ENCODE measurements at regions not wholly inside any gene's neighbourhood (a gene's known extent, or its start where the extent isn't known, plus 50 kb on each side); places are given as distances from the start of the nearest gene placed in this dataset.

DNA sequence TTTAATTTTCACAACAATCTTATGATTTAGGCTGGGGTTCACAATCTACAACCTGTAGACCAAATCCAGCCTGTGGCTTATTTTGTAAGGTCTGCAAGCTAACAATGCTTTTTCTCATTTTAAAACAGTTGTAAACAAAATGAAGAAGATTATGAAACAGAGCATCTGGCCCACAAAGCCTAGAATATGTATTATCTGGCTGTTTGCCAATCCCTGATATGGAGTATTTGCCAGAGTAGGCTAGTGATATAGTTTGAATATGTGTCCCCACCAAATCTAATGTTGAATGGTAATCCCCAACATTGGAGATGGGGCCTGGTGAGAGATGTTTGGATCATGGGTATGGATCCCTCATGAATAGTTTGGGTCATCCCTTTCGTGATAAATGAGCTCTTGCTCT lies 201.8 kb downstream of the DHX35 start:
- DNase-seq = no peak

DNA sequence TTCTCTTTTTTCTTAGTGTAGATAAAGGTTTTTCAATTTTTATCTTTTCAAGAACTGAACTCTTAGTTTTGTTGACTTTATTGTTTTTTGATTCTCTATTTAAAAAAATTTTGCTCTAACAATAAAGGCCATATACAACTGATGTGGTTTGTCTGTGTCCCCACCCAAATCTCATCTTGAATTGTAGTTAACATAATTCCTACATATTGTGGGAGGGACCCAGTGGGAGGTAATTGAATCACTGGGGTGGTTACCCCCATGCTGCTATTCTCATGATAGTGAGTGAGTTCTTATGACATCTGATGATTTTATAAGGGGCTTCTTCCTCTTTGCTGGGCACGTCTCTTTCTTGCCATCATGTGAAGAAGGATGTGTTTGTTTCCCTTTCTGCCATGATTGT lies 199.8 kb downstream of the DHX35 start:
- DNase-seq = no peak

GRCh38 chr20:39155971-39156370 lies 193.8 kb downstream of the DHX35 start:
- no peak for DNase-seq

- no peak for DNase-seq
These were observed 190.6 kb downstream of the DHX35 start for GRCh38 chr20:39152742-39153141.

GRCh38 chr20:39152126-39152525 lies 190.0 kb downstream of the DHX35 start:
- no peak for DNase-seq

GRCh38 chr20:39150501-39150900 lies 188.4 kb downstream of the DHX35 start:
- DNase-seq = no peak

- no peak for DNase-seq
These were observed 184.2 kb downstream of the DHX35 start for GRCh38 chr20:39146394-39146793.

DNA sequence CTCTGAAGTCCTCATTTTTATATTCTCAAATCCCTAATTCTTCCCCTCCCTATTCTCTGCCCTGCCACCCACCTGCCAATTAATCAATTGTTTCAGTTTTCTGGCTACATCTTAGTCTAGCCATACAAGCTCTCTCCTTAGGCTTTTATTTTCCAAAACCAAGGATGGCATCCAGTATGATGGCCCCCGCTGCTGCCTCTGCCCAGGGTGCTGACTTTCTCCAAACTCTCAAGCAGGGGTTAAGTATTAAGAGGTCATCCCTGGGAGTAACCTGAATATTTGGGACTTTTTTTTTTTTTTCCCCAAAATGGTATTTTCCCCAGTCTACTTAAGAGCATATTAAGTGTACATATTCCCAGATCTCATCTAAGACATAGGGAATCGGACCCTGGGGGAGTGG lies 183.8 kb downstream of the DHX35 start:
- DNase-seq = no peak

- DNase-seq = no peak
These were observed 182.6 kb downstream of the DHX35 start for GRCh38 chr20:39144757-39145156.

DNA sequence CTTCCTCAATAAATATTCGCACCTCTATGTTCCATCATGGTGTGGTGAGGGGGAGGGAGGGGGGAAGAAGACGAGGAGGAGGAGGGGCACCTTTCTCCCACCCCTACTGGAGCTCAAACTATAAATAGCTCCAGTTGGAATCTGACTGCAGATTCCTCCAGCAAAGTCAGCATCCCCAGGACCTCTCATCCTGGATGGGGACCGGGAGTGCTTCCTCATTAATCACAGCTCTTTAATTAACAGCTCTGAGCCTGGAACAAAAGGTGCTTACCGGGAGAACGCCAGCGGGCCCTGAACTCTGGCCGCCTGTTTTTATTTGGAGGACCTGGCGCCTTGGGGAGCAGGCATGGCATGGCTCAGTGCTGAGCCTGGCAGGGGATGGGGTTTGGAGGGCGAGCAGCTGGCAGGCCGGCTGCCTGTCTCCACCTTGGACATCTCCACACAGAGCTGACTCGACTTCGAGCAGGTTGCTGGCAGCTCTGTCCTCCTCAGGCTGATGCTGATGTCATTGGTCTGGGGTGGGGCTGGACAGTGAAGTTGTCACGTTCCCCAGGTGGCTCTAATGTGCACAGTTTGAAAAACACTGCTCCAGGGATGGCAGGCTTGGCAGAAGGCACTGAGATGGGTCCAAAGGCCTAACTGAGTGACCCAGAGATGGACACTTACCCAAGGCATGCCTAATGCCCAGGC lies 180.4 kb downstream of the DHX35 start:
- DNase-seq = no peak

GRCh38 chr20:39137299-39137698 lies 175.2 kb downstream of the DHX35 start:
- no peak for DNase-seq

GRCh38 chr20:39136798-39137197 lies 174.7 kb downstream of the DHX35 start:
- DNase-seq = no peak

GRCh38 chr20:39135885-39136544 lies 173.9 kb downstream of the DHX35 start:
- DNase-seq = no peak

DNA sequence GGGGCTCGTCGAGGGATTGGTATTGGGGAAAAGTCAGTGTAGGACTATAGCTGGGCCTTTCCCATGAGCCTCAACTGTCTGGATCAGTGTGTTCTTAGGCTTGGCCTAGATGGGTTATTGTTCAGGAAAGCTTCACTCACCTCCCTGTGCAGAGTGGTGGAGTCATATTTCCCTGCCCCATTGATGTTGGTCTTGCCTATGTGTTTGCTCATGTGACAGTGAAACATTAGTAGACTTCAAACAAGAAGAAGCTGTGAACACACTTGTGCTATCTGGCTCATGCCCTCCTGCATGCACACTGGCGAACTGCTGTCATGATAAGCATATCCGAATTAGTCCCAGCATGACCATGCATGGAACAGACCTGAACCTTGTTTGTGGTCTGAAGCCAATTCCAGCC lies 171.1 kb downstream of the DHX35 start:
- DNase-seq = no peak

DNA sequence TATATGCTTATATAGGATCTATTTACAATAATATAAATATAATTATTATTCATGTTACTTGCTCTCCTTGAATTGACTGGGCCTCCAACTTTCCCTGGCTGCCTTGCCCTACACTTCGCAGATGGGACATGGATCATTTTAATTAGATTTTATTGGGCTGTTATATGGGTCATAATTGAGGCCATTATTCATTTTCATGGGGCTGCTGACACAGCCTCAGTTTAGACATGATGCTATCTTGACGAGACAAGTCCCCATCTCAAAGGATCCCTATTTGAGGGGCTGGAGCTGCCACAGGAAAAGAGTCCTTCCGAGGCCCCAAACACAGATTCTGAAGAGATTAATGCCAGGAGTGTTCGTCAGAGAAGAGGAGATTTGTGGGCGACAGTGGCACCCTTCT lies 170.4 kb downstream of the DHX35 start:
- DNase-seq = no peak

DNA sequence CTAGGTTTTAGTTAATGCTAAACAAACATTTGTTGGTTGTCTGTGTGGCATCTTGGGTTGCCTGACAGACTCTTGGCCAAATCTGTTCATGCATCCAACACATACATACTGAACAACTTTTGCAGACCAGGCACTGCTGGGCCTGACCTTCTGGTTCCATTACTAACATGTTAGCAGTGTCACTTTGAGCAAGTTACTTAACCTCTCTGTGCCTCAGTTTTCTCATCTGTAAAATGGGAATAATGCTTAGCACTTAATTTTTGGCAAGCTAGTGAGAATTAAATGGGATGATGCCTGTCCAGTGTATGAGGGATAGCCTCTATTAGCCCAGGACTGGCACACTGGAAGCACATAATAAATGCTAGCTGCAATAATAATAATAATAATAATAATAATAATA lies 169.9 kb downstream of the DHX35 start:
- no peak for DNase-seq

GRCh38 chr20:39130627-39131026 lies 168.5 kb downstream of the DHX35 start:
- DNase-seq = no peak

- DNase-seq = no peak
These were observed 167.4 kb downstream of the DHX35 start for GRCh38 chr20:39129523-39129922.

DNA sequence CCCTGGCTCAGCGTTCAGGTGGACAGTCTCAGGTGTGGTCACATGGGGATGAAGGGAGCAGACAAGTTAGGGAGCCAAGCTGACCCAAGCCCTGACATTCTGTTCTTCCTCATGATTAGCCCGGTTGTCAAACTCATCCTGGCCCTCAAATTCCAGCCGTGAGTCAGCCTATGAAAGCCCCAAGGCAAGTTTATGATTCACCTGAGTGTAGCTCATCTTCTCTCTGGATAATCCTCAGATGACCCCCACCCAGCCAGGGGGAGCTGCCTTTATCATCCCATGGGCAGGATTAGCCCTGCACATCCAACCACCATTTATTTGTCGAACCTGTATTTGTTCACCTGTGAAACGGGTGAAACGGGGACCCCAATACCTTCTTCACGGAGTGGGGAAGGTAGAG lies 161.9 kb downstream of the DHX35 start:
- DNase-seq = no peak

GRCh38 chr20:39123185-39123557 lies 161.0 kb downstream of the DHX35 start:
- no peak for DNase-seq

DNA sequence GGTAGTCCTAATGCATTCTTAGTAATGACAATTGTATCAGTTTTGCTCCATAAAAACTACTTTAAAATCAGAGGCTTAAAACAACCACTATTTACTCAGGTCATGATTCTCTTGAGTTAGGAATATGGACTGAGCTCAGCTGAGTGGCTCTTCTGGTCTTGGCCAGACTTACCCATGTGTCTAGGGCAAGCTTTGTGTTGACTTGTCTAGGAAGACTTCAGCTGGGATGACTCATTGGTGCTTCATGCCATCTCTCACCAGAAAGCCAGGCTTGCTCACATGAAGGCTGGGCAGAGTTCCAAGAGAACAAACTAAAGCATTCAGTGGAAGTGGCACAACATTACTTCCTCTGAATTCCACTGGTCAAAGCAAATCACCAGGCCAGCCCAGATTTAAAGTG lies 155.3 kb downstream of the DHX35 start:
- no peak for DNase-seq

DNA sequence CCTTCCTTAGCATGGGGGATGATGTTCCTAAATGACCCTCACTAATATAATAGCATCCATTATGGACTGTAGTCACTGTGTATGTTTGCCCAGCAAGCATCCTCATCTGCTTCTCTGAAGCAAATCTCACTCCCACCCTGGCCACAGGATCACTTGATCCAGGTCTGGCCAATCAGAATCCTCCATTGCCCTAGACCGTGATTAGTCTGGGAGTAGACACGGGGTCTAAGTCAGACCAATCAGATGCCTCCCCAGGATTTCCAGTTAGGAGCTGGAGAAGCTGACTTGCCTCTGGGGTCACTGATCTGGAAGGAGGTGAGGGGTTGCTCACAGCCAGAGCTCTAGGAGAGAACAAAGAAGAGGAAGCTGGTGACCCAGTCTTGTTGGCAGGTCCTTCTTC lies 153.9 kb downstream of the DHX35 start:
- no peak for DNase-seq

DNA sequence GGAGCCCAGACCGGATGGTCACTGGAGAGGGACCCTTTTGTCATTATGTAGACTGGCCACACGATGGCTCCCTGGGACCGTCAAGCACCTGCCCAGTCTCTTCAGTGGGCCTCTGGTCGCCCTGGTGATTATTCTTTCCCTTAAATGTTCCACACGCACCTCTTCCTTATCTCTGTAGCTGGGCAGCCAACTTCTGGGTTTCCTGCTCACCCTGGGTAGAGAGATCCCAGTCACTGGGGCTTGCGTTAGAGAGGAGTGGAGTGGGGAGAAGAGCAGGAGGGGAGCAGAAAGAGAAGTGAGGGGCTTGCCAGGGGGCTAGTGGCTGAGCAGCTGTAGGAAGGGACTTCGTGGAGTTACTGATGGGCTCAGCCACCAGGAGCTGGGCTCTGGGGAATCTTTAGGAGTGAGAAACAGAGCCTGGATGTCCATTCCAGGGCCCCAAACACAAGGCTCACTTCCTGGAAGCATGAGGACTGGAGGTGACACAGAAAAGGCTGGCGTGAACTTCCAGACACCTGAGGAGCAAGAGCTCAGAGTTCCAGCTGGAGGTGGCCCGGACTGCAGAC lies 150.1 kb downstream of the DHX35 start:
- DNase-seq = no peak

GRCh38 chr20:39111359-39112177 lies 149.4 kb downstream of the DHX35 start:
- DNase-seq = peak; percentile 62

Measured in right forelimb (tissue), 1 donor.